ENCODE measurements at regions not wholly inside any gene's neighbourhood (a gene's known extent, or its start where the extent isn't known, plus 50 kb on each side); places are given as distances from the start of the nearest gene placed in this dataset.

- no peaks in the 10 kb centered on the region for H3K36me3 ChIP-seq
- TF ChIP-seq POLR2AphosphoS5 (IDR thresholded peaks at IDR 0.05) (no peak), CTCF (IDR thresholded peaks at IDR 0.05) (no peak), POLR2A (IDR thresholded peaks at IDR 0.05) (no peak), EP300 (IDR thresholded peaks at IDR 0.05; ENCODE audit: low read depth) (no peak)
- no peaks in the 10 kb centered on the region for H3K27me3 ChIP-seq
- H3K4me3 ChIP-seq = no peak overlapping the region
- WGBS, 2 donors (ENCODE audit: low coverage in 1 of 2) = 84 to 100% methylated on average over 8 to 10 of the region's 10 CpGs
- intact Hi-C loops (cut with DNase I; ENCODE audit: low total_unique reads) = no loop called here
- H3K9me3 ChIP-seq = peaks cover 0 to 2% of the 10 kb centered on the region in 2 donors
- no peak overlapping the region for H3K27ac ChIP-seq
- in situ Hi-C loops (cut with MboI; ENCODE audit: low pct_ligation_motif_present in 1 of 4, low pct_unique_long_range_greater_than_20kb in 1 of 4, low sequenced_read_pairs in 3 of 4) = no loop called here
- no peak for DNase-seq
- H3K4me1 ChIP-seq = no peaks in the 10 kb centered on the region
Observed at GRCh38 chr7:86130268-86130667, 513.4 kb upstream of the GRM3 start.

- Histone ChIP-seq H3K9me3 (no peaks in the 10 kb centered on the region), H3K27me3 (no peaks in the 10 kb centered on the region), H3K27ac (no peak overlapping the region), H3K4me3 (no peak overlapping the region), H3K36me3 (no peaks in the 10 kb centered on the region), H3K4me1 (no peaks in the 10 kb centered on the region)
- in situ Hi-C loops (cut with MboI; ENCODE audit: low pct_ligation_motif_present in 1 of 4, low pct_unique_long_range_greater_than_20kb in 1 of 4, low sequenced_read_pairs in 3 of 4) (no loop called here), intact Hi-C loops (cut with DNase I; ENCODE audit: low total_unique reads) (no loop called here)
- no peak for DNase-seq
- 82% methylated on average over 4 of the region's 4 CpGs for WGBS, 2 donors (ENCODE audit: low coverage in 1 of 2)
- no peak for TF ChIP-seq POLR2A (IDR thresholded peaks at IDR 0.05)
- no peak for TF ChIP-seq EP300 (IDR thresholded peaks at IDR 0.05; ENCODE audit: low read depth)
- TF ChIP-seq POLR2AphosphoS5 (IDR thresholded peaks at IDR 0.05) = no peak
- TF ChIP-seq CTCF (IDR thresholded peaks at IDR 0.05) = no peak
Observed at GRCh38 chr7:86123476-86123875, 520.2 kb upstream of the GRM3 start.

- Histone ChIP-seq H3K9me3 (no peaks in the 10 kb centered on the region), H3K27ac (no peak overlapping the region), H3K4me3 (no peak overlapping the region), H3K4me1 (no peaks in the 10 kb centered on the region), H3K27me3 (no peaks in the 10 kb centered on the region), H3K36me3 (no peaks in the 10 kb centered on the region)
- TF ChIP-seq POLR2AphosphoS5 (IDR thresholded peaks at IDR 0.05) = no peak
- no peak for TF ChIP-seq EP300 (IDR thresholded peaks at IDR 0.05; ENCODE audit: low read depth)
- TF ChIP-seq POLR2A (IDR thresholded peaks at IDR 0.05) = no peak
- no peak for TF ChIP-seq CTCF (IDR thresholded peaks at IDR 0.05)
- in situ Hi-C loops (cut with MboI; ENCODE audit: low pct_ligation_motif_present in 1 of 4, low pct_unique_long_range_greater_than_20kb in 1 of 4, low sequenced_read_pairs in 3 of 4) = no loop called here
- intact Hi-C loops (cut with DNase I; ENCODE audit: low total_unique reads) = loop anchor here (5.0 kb wide), 1 partner anchor 847 kb away; no protein-coding TSS in a partner anchor
- WGBS, 2 donors (ENCODE audit: low coverage in 1 of 2) = 33 to 58% methylated on average over 1 of the region's 1 CpG
- no peak for DNase-seq
Observed at GRCh38 chr7:86094166-86094669, 549.5 kb upstream of the GRM3 start.

- TF ChIP-seq EP300 (IDR thresholded peaks at IDR 0.05; ENCODE audit: low read depth) (no peak), CTCF (IDR thresholded peaks at IDR 0.05) (no peak), POLR2A (IDR thresholded peaks at IDR 0.05) (no peak)
- H3K27ac ChIP-seq = no peak overlapping the region
- 53% methylated on average over 1 of the region's 1 CpG; no CpG with 5 or more reads in 1 of the 2 donors for WGBS, 2 donors (ENCODE audit: low coverage in 1 of 2)
- intact Hi-C loops (cut with DNase I; ENCODE audit: low total_unique reads) (loop anchor here (5.0 kb wide), 1 partner anchor 844 kb away; no protein-coding TSS in a partner anchor), in situ Hi-C loops (cut with MboI; ENCODE audit: low pct_ligation_motif_present in 1 of 4, low pct_unique_long_range_greater_than_20kb in 1 of 4, low sequenced_read_pairs in 3 of 4) (no loop called here)
- H3K4me1 ChIP-seq = no peaks in the 10 kb centered on the region
- no peak for DNase-seq
- no peaks in the 10 kb centered on the region for H3K36me3 ChIP-seq
- no peaks in the 10 kb centered on the region for H3K27me3 ChIP-seq
- no peak overlapping the region for H3K4me3 ChIP-seq
- H3K9me3 ChIP-seq = peaks cover 0 to 2% of the 10 kb centered on the region in 2 donors
Observed at GRCh38 chr7:86091369-86091768, 552.3 kb upstream of the GRM3 start.
